Activated CD8-positive, alpha-beta T cell treated with anti-CD3 and anti-CD28 coated beads for 36 hours (primary cell): ENCODE measurements at regions not wholly inside any gene's neighbourhood (a gene's known extent, or its start where the extent isn't known, plus 50 kb on each side); places are given as distances from the start of the nearest gene placed in this dataset.

Experiments
- ATAC-seq: fragments of 200-7000 bp; cut with Tn5 transposase; one replicate; pipeline ENCODE4 v1.10.0; 2021; ENCODE audit warnings: mild to moderate bottlenecking, moderate library complexity
- CTCF ChIA-PET: fragments of 350-600 bp; sonication (Branson Sonifier 250); formaldehyde crosslinking; loops from one replicate; lab custom pipeline; 2021; ENCODE audit warnings: antibody characterized with exemption; lab: Charles Lee
- POLR2A ChIA-PET: fragments of 350-600 bp; sonication (Branson Sonifier 250); formaldehyde crosslinking; loops from one replicate; lab custom pipeline; 2021; ENCODE audit warnings: antibody characterized with exemption; lab: Charles Lee
- DNase-seq: peaks from one replicate; pipeline ENCODE4 v3.0.0-alpha.2; 2020
- H3K27ac Mint-ChIP-seq: one replicate; pipeline ENCODE4 v1.8.0; 2021; ENCODE audit warnings: mild to moderate bottlenecking, mixed read lengths
- H3K27me3 Mint-ChIP-seq: one replicate; pipeline ENCODE4 v1.8.0; 2021; ENCODE audit warnings: mixed read lengths
- H3K36me3 Mint-ChIP-seq: one replicate; pipeline ENCODE4 v1.8.0; 2021; ENCODE audit warnings: low read depth, mixed read lengths
- H3K4me1 Mint-ChIP-seq: one replicate; pipeline ENCODE4 v1.8.0; 2021; ENCODE audit warnings: low read depth, mixed read lengths
- H3K4me3 Mint-ChIP-seq: one replicate; pipeline ENCODE4 v1.8.0; 2021; ENCODE audit warnings: mild to moderate bottlenecking, moderate library complexity, mixed read lengths
- H3K9me3 Mint-ChIP-seq: one replicate; pipeline ENCODE4 v1.8.0; 2021; ENCODE audit warnings: mixed read lengths
- intact Hi-C: fragments of 100-400 bp; cut with micrococcal nuclease; formaldehyde crosslinking; loops from one replicate; pipeline ENCODE4 v1.10.0; 2022
- TF ChIP-seq, protein P1 (sequence below): fragments of 200-600 bp; IDR thresholded peaks from one replicate; pipeline ENCODE4 v1.8.0; 2022; ENCODE audit warnings: antibody characterized with exemption, mild to moderate bottlenecking

DNA sequence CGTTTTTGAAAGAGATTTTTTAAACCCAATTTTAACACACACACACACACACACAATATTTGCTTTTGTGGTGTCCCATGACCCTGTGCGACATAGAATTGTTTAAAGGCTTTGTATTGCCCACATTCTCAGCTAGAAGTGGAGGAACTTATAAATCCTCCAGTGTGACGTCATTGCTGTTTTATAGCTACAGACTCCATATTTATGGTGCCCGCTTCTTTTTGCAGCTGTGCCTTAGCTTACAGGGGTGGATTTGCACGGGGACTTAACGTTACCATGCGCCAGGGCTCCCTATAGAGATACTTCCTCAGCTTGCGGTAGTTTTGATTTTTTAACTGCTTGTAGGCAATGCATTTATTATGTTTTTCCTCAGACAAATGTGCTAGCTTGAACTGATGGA is 101.9 kb upstream of the SMIM21 start:
- CTCF ChIA-PET, result interaction anchor here (1.4 kb wide), 1 partner anchor 10 kb away, joined by 3 read pairs; no protein-coding TSS in a partner anchor
- Mint-ChIP-seq H3K27ac (no peak overlapping the region), H3K4me1 (no peaks in the 10 kb centered on the region), H3K9me3 (no peaks in the 10 kb centered on the region), H3K27me3 (peaks cover 12% of the 10 kb centered on the region), H3K36me3 (no peaks in the 10 kb centered on the region), H3K4me3 (no peak overlapping the region)
- DNase-seq, result no peak
- POLR2A ChIA-PET, result interaction anchor here (0.7 kb wide), 1 partner anchor 32 kb away, joined by 3 read pairs; no protein-coding TSS in a partner anchor
- TF ChIP-seq, protein P1, sequence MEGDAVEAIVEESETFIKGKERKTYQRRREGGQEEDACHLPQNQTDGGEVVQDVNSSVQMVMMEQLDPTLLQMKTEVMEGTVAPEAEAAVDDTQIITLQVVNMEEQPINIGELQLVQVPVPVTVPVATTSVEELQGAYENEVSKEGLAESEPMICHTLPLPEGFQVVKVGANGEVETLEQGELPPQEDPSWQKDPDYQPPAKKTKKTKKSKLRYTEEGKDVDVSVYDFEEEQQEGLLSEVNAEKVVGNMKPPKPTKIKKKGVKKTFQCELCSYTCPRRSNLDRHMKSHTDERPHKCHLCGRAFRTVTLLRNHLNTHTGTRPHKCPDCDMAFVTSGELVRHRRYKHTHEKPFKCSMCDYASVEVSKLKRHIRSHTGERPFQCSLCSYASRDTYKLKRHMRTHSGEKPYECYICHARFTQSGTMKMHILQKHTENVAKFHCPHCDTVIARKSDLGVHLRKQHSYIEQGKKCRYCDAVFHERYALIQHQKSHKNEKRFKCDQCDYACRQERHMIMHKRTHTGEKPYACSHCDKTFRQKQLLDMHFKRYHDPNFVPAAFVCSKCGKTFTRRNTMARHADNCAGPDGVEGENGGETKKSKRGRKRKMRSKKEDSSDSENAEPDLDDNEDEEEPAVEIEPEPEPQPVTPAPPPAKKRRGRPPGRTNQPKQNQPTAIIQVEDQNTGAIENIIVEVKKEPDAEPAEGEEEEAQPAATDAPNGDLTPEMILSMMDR, result no peak
- intact Hi-C loops, result no loop called here
- ATAC-seq, result no peak

DNA sequence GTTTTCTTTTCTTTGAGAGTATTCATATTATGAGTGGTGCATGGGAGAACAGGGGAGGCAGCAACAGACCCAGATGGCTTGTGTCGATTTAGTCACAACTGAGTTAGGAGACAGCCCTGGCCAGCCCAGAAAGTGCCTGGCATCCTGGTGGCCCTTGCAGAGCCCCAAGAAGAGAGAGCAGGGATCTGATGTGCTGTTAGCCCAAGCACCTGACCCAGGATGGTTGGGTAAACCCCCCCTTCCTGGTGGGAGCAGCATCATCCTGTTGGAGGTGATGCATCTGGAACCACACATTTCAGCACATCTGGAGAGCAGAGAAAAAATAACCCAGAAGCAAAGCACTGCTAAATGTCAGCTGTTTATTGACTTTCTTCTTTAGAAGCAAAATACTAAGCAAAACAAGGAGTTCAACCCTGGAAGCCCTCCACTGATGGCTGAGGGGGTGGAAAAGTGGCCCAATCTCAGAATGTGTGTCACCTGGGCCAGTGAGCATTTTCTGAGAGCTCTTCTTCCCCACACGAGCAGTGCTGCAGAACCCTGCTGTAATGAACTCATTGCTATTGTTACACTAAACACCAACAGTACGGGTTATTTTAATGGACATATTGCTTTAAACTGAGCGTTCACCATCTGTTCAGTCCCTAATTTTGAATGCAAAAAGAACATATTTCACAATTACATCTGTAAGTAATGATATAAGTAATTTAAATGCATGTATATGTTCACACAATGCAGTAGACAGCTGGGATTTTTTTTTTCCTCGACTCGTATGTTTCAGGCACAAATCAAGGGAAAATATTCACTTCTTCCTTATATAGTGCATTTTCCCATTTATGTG is 100.6 kb upstream of the SMIM21 start:
- H3K27me3 Mint-ChIP-seq, result peaks cover 10% of the 10 kb centered on the region
- H3K4me3 Mint-ChIP-seq, result no peak overlapping the region
- intact Hi-C loops, result no loop called here
- no peak overlapping the region for H3K27ac Mint-ChIP-seq
- DNase-seq (no peak), ATAC-seq (no peak)
- ChIA-PET CTCF (interaction anchor here (1.3 kb wide), 1 partner anchor 17 kb away, joined by 3 read pairs; no protein-coding TSS in a partner anchor), POLR2A (no interaction called here)
- TF ChIP-seq, protein P1, result no peak
- no peaks in the 10 kb centered on the region for H3K36me3 Mint-ChIP-seq
- no peaks in the 10 kb centered on the region for H3K4me1 Mint-ChIP-seq
- H3K9me3 Mint-ChIP-seq, result no peaks in the 10 kb centered on the region

DNA sequence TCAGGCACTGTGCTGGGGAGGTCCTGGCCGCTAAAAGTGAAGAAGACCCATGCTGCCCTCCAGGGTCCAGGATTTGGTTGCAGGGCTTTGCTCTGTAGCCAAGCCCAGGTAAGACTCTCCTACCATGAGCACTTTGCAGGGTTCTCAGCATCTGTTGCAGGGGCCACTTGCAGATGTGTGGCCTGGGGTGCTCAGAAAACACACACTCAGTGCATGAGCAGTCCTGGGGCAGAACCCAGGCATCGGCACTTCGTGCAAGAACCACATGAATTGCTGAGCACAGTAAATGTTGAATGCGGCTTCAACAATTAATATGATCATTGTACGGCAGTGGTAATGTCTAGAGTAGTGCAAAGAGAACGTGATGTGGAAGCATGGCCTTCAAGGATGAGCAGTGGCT is 98.5 kb upstream of the SMIM21 start:
- Mint-ChIP-seq H3K4me3 (no peak overlapping the region), H3K36me3 (no peaks in the 10 kb centered on the region), H3K27ac (no peak overlapping the region), H3K4me1 (no peaks in the 10 kb centered on the region), H3K9me3 (no peaks in the 10 kb centered on the region), H3K27me3 (peaks cover 5% of the 10 kb centered on the region)
- intact Hi-C loops, result no loop called here
- ChIA-PET CTCF (no interaction called here), POLR2A (no interaction called here)
- no peak for ATAC-seq
- TF ChIP-seq, protein P1, result no peak
- no peak for DNase-seq

DNA sequence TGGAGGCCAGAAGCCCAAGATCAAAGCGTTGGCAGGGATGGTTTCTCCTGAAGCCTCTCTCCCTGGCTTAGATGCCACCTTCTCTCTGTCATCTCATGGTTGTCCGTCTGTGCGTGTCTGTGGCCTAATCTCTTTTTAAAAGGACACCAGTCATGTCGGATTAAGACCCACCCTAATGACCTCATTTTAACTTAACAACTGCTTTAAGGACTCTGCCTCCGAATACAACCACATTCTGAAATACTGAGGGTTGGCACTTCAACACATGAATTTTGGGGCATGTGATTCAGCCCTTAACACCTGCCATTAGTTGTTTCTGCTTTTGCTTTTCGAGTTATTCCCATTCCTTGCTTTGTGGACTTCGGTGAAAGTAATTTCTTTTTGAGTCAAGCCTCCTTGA is 97.8 kb upstream of the SMIM21 start:
- intact Hi-C loops, result no loop called here
- no peaks in the 10 kb centered on the region for H3K4me1 Mint-ChIP-seq
- H3K36me3 Mint-ChIP-seq, result no peaks in the 10 kb centered on the region
- ChIA-PET POLR2A (no interaction called here), CTCF (no interaction called here)
- H3K27me3 Mint-ChIP-seq, result peaks cover 2% of the 10 kb centered on the region
- H3K9me3 Mint-ChIP-seq, result no peaks in the 10 kb centered on the region
- DNase-seq, result no peak
- TF ChIP-seq, protein P1, result no peak
- H3K27ac Mint-ChIP-seq, result no peak overlapping the region
- no peak overlapping the region for H3K4me3 Mint-ChIP-seq
- ATAC-seq, result no peak

DNA sequence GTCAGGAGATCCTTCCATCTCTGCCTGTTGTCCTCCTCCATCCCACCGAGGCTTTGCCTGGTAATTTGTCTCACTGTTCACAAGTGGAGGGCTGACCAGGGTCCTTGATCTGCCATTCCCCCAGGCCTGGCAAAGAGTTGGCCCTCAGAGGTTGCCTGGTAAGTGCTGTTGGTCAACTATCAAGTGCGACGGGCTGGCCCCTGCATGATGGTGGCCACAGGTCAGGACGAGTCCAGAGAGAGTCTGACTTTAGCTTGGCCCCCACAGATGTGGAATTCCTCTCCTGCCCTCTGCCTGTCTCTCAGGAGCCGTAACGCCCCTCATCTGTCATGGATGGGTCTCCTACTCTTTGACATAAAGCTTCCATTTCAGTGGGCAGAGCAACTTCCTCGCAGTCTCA is 97.3 kb upstream of the SMIM21 start:
- peaks cover 2% of the 10 kb centered on the region for H3K27me3 Mint-ChIP-seq
- no peaks in the 10 kb centered on the region for H3K9me3 Mint-ChIP-seq
- intact Hi-C loops, result no loop called here
- no peak overlapping the region for H3K4me3 Mint-ChIP-seq
- H3K4me1 Mint-ChIP-seq, result no peaks in the 10 kb centered on the region
- CTCF ChIA-PET, result no interaction called here
- DNase-seq (no peak), ATAC-seq (no peak)
- POLR2A ChIA-PET, result no interaction called here
- H3K27ac Mint-ChIP-seq, result no peak overlapping the region
- H3K36me3 Mint-ChIP-seq, result no peaks in the 10 kb centered on the region
- TF ChIP-seq, protein P1, result no peak
